GM03348 (cell line): ENCODE measurements at regions not wholly inside any gene's neighbourhood (a gene's known extent, or its start where the extent isn't known, plus 50 kb on each side); places are given as distances from the start of the nearest gene placed in this dataset.
A peak's percentile ranks its signal among the peaks of the same experiment; 100 is the strongest.
"Not testable (repeated sequence)": the region's sequence is repeated elsewhere in the genome, so short reads cannot be mapped to it uniquely, and the experiment has no call there.

Experiments used
- DNase-seq: peaks from one replicate; pipeline ENCODE4 v3.0.0; 2012; ENCODE audit warnings: low spot score

GRCh38 chr14:23694949-23695663, 58.9 kb downstream of the DHRS2 start:
- DNase-seq: peak; percentile 29

DNA sequence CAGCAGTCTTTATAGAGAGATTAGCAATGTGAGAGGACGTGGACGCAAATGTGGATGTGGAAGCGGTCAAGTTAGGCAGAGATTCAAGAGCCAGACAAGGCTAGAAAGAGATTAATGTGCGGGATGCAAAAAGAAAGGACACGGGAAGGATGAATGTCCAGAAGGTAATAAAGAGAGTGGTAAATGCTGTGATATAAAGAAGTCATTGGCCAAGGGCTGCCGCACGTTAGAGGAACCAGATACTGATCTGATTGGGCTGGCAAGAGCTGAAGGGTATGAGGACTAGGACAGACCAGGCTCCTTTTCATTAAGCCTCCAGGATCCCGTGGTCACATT, 59.5 kb downstream of the DHRS2 start:
- no peak for DNase-seq

GRCh38 chr14:23696701-23697239, 60.6 kb downstream of the DHRS2 start:
- DNase-seq: no peak

- no peak for DNase-seq
These were observed 61.5 kb downstream of the DHRS2 start for GRCh38 chr14:23697680-23698079.

DNA sequence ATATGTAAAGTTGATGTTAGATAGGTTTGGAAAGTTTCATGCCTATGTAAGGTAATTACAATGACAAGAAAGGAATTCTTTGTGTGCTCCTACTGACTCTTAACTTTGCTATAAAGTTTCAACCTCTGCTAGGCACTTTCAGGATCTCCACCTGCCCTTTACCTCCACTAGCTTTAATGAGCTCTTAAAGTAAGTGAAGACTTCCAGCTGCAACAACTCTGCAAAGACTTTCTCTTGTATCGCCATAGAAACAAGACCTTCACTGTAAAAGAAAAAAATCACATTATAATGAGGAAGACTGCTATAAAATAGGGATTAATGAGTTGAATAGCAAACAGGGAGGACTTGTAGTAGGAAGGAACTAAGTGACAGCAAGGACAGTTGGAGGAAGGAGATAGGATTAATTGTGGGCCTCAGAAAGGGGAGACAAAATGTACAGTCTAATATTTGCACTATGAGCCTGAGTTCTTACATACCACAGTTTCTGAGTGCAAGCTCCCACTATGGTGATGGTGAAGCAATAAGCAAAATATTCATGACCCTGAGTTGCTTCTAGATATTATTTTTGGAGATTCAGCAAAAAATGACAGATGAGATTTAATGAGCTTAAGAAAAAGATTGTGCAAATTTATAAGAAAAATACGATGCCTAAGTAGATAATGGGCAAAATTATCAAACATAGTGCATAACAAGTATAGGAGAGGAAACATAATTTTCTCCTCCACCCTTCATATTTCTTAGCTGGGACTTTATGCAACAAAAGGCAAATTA, 66.7 kb downstream of the DHRS2 start:
- no peak for DNase-seq

GRCh38 chr14:23704890-23705289, 68.7 kb downstream of the DHRS2 start:
- DNase-seq: no peak

DNA sequence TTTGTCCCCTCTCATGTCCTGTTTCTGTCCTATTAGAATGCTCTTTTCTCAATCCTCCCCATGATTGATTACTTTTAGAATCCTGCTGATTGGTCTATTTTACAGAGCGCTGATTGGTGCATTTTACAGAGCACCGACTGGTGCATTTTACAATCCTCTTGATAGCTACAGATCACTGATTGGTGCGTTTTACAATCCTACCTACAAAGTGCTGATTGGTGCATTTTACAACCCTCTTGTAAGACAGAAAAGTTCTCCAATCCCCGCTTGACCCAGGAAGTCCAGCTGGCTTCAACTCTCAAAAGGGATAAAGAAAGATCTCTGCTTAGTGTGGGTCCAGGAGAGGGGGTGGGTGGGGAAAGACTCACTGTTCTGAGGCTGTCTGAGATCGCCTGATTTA, 71.3 kb downstream of the DHRS2 start:
- no peak for DNase-seq

DNA sequence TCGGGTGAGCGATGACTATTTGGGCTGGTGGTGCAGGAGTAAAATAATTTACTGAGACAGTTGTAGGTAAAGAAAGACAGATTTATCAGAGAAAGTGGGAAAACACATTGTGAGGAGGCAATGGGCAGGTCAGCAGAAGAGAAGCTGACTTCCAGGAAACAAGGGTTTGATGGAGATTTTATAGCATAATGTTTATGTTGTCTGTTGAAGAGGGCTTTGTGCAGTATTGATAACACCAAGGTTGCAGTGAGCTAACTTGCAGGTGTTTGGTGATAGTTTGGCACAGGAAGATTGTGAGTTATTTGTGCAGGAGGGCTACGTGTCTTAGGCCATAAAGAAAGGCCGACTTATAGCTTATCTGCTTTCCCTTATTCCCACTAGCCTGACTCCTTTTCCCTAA, 72.2 kb downstream of the DHRS2 start:
- DNase-seq: no peak

- no peak for DNase-seq
These were observed 73.8 kb downstream of the DHRS2 start for GRCh38 chr14:23709923-23710322.

GRCh38 chr14:23712287-23712686, 76.1 kb downstream of the DHRS2 start:
- DNase-seq: no peak

DNA sequence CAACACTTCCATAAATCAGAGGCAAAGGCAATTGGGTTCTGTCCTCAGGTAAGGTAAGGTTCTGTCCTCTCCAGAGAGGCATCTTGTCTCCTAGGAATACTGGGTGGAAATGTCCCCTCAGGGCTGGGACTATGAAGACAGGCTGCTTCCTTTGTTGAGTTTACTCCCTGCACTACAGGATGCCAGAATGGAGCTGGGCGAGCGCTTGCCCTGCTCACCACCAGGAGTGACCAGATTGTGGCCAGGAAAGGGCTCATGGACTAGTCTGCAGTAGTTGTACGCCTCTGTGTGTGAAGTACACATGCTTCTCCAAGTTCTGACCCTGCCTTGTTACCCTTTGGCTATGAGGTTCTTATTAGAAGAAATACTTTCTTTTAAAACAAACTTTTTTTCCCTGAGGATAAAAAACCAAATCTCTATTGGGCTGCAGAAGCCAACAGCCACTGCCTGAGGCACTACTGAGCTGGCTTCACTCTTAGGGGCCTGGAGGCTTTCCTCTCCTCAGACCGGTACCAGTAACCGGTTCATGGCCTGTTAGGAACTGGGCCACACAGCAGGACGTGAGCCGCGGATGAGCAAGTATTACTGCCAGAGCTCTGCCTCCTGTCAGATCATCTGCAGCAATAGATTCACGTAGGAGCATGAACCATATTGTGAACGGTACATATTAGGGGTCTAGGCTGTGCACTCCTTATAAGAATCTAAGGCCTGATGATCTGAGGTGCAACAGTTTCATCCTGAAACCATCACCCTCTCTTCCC, 83.2 kb downstream of the DHRS2 start:
- no peak for DNase-seq

- no peak for DNase-seq
These were observed 86.5 kb downstream of the DHRS2 start for GRCh38 chr14:23722675-23723074.

GRCh38 chr14:23723911-23724310, 87.7 kb downstream of the DHRS2 start:
- no peak for DNase-seq

DNA sequence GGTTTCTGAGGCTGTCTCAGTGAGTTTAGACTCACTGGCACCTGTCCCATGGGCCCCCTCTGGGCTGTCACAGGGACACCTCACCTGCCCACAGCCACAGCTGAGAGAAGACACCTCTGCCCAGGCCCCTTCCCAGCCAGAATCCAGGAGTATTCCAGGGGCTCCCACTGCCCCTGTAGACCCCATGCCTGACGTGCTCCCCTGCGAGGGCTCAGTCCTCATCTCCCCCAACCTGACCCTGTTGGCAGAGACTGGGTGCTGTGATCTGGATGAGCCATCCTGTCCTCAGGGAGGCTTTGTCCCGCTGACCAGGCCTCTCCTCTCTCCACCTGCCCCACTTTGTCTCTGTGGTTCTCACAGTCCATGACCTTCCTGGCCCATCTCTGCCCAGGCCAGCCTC, 89.4 kb downstream of the DHRS2 start:
- no peak for DNase-seq

DNA sequence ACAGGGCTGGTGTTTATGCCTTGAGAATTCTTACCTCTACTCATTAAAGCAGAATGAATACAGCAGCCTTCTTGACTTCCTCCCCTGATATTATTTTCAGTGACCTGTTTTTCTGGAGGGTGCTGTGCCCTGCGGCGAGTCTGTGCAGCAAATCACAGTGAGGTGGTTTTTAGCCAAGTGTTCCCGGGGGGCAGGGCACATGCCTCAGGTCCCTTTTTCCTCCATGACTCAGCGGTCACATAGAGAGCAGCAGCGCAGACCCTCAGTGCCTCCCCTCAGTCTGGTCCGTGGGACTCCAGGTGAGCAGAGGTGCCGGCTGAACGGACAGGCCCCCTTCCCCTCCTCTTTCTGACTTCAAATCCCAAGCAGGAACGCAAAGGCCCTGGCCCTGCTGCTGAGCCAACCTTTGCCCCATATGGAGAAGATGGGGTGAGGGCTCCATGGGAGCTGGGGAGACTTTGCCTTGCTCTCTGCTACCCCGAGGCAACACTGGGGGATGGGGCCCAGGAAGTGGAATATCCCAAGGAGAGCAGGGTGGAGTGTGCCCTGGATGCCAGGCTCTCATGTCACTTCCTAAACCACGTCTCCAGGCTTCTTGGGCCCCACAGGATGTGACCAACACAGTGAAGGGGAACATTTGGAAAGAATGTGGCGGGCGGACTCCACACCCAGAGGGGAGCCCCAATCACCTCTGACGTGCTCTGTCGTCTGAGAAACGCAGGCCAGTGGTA, 90.0 kb downstream of the DHRS2 start:
- no peak for DNase-seq

DNA sequence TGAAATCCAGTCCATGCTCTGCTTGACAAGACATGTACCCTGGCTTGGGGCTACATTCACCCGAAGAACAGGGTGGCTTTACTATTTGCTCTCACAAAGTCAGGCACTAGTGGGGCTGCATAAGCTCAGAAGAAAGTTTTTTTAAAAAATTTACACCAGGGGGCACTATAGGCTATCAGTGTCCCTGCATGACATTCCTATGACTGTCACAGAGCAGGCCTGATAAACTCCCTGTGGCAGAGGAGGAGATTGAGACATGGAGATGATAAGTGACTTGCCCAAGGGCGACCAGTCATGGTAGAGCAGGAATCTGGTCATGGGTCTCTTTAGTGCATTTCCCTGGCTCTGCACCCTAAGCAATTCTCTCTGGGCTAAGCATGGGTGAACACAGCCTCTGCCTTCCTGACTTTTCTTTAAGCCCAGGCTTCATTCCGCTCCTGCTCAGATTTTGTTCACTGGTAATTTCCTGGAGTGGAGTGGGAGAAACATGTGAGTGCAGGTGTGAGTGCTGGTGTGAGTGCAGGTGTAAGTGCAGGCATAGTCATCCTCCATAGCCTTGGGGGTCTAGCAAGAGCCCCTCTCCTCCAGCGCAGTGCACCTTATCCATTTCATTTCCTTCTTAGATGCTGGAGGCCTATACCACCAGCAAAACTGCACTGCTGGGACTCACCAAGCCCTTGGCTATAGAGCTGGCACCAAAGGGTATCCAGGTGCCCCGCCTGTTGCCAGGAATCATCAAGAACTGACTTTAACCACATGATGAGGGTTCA, 91.6 kb downstream of the DHRS2 start:
- peak; percentile 79 for DNase-seq

DNA sequence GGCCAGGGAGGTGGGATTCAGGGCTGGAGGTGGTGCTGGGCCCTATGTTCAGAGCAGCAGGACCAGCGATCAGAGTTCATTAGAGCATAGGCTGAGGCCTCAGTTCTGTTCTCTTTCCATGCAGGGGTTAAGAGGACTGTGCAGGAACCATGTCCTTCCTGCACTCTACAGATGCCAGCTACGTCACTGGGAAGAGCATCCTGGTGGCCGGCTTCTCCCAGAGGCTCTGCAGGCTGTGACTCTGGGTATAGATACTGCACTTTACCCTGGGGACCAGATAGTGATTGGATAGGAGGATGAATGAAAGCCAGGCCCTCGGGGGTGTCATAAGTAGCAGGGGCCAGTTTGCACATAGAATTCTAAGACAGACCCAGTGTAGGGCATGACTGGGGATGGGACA, 92.6 kb downstream of the DHRS2 start:
- DNase-seq: no peak

DNA sequence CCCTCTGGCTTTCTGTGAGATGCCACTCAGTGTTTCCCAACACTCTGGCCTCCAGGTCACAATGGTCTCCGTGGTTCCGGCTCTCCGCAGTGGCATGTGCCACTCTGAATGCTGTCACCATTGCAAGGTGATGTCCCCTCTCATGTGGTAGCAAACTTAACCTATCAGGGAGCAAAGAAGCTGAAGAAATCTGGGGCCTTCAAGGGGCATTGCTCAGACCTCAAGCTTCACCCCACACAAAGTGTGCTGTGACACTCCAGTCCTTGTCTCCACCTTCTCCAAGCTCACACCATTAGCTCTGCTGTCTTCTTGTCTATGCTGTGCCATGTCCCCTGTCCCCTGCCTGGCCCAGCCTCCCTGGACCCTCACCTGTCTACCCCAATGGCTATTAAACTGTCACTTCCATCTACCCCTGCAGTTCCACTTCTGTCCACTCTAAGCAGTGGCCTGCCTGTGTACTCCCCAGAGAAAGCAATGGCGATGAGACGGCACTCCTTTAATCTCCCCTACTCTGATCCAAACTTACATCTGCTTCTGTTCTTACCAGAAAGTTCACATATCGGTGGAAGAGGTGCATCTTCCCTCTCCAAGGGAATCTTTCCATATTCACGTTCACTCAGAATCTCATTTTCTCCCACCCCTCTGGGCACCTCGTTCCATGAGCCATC, 93.7 kb downstream of the DHRS2 start:
- no peak for DNase-seq

DNA sequence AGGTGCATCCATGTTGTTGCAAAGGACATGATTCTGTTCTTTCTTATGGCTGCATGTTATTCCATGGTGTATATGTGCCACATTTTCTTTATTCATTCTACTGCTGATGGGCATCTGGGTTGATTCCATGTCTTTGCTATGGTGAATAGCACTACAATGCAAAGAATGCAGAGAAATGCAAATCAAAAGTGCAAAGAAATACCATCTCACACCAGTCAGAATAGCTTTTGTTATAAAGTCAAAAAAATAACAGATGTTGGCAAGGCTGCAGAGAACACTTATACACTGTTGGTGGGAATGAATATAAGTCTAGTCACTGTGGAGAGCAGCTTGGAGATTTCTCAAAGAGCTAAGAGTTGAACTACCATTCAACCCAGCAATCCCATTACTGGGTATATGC, 99.2 kb downstream of the DHRS2 start:
- no peak for DNase-seq

- not testable (repeated sequence) for DNase-seq
These were observed 108.2 kb downstream of the DHRS2 start for GRCh38 chr14:23744368-23744767.

DNA sequence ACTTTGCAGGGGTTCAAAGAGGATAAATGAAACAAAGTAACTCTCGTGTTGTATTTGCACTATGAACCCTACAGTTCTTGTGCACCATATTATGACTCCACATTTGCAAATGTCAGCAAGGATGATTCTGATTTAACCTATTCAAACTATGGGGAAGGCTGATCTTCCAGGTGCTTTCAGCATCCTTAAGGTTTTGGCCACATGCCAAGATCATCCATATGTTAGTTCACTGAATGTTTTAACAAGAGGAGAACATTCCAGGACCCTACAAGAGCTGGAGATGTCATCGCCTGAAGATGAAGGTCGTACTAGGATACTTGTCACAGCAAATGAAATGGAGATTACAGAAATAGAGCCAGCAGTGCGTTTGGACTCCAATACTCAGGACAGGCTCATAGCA, 114.2 kb downstream of the DHRS2 start:
- no peak for DNase-seq
